HG03039 (cell line): ENCODE measurements at regions not wholly inside any gene's neighbourhood (a gene's known extent, or its start where the extent isn't known, plus 50 kb on each side); places are given as distances from the start of the nearest gene placed in this dataset.

Source experiments
- ATAC-seq: cut with Tn5 transposase; IDR thresholded peaks from one replicate; pipeline ENCODE4 v1.9.1; 2021; ENCODE audit warnings: mild to moderate bottlenecking, moderate library complexity; ENCODE audit not compliant: unreplicated experiment

DNA sequence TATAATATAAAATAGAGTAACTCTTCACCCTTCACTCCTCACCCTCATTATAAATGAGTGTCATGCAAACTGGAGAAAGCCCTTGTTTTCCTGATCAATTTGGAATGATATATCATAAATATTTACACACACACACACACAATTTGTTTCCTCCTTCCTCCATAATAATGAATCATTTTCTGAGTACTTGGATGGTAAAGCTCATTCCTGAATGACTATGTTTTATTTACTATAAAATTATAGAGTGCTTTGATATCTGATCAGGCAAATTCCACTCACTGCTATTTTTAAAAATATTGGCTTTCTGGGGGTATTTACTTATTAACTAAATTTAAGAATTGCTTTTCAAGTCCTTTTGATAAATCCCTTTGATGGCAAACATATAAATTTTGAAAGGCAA is 1125.5 kb upstream of the CNTNAP5 start:
- ATAC-seq = no peak

GRCh38 chr2:122905431-122905830 is 1119.7 kb upstream of the CNTNAP5 start:
- ATAC-seq = no peak

DNA sequence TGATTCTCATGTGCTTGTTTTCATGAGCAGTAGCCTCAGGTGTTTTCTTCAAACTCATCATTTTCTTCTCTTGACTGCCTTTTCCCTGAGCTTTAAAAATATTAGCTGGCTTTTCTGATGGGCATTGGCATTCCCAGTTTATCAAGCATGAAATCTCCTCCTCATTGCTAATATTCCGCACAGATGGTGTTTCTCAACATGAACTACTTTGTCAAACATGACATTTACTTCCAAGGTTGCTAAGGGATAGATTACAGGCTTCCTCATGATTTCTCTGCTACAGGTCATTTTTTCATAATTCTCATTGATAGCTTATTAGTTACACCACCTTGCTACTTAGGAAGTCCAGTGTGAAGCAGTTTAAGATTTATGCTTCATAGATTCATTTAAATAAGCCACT is 1116.9 kb upstream of the CNTNAP5 start:
- ATAC-seq = no peak

- no peak for ATAC-seq
Measured at GRCh38 chr2:122927197-122927596, 1097.9 kb upstream of the CNTNAP5 start.

- no peak for ATAC-seq
Measured at GRCh38 chr2:122927710-122928557, 1097.2 kb upstream of the CNTNAP5 start.

GRCh38 chr2:122929347-122929746 is 1095.7 kb upstream of the CNTNAP5 start:
- no peak for ATAC-seq

- ATAC-seq = no peak
Measured at GRCh38 chr2:122935506-122935905, 1089.6 kb upstream of the CNTNAP5 start.

DNA sequence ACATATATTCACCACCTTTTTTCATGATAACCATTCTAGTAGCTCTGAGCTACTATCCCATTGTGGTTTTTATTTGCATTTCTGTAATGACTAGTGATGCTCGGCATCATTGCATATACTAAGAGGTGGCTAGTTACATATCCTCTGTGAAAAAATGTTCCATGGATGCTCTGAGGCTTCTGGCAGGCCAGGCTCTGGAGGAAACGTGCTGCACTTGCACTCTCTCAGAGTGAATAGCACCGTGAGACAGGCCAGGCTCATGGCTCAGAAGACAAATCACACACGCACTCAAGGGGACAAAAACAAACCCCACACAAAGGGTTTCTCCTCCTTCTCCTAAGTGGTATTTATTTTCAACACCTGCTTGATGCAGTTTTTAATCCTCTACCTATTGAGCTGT is 1085.3 kb upstream of the CNTNAP5 start:
- ATAC-seq = no peak

- ATAC-seq = no peak
Measured at GRCh38 chr2:122949523-122949922, 1075.6 kb upstream of the CNTNAP5 start.

GRCh38 chr2:122955776-122956175 is 1069.3 kb upstream of the CNTNAP5 start:
- ATAC-seq = no peak

DNA sequence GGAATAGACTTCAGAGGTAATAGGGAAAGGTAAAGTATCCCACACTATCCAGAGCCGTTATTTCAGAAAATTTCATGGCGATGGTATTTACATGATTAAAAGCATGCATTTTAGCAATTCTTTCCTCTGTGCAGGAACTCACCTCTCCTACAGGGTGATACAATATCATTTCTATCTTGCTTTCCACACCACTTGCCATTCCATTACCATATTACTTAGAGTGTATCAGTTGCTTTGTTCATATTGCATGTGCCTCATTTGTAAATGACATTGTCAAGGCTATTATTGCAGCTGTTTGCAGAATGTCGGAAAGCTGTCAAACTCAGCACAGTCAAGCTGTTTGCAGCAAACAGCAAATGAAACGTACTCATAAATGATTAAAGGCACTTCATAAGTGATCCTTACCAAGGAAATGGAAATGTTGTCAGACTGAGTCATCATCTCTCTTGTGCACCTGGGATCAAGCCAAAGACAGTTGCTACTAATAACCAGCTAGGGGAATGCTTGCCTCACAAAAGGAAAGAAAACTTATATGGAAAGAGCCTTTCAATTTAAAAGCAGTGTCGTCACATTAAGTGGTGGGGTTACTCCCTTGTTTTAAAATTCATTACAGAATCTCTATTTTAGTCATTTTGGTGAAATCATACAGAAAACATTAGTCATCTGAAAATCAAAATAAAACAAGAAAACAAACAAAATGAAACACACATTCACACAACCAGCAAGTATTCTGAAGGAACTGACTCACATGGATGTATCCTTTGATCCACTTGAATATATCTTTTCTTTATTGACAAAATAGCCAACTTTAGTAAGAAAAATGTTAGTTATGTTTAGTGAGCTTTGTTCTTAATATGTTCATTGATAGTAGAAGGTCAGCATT is 1064.1 kb upstream of the CNTNAP5 start:
- ATAC-seq = no peak

- ATAC-seq = no peak
Measured at GRCh38 chr2:122966461-122966860, 1058.6 kb upstream of the CNTNAP5 start.

- no peak for ATAC-seq
Measured at GRCh38 chr2:122977580-122977979, 1047.5 kb upstream of the CNTNAP5 start.

GRCh38 chr2:122980671-122981070 is 1044.4 kb upstream of the CNTNAP5 start:
- ATAC-seq = no peak

DNA sequence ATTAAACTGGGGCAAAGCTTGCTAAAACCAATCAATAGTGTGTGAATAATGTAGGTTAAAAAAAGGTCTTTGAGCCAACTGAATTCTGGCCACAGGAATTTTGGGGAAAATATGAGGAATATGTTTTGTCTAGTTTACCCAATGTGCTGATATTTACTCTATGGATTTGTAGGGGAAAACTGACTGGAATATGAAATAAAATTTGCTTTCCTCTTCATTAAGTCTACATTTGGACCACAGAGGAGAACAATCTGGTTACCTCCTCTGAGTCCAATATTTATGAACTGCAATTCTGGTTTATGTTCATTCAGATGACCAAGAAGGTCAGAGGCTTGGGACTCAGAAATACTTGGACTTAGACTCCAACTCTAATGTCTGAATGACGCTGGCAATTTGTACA is 1042.2 kb upstream of the CNTNAP5 start:
- ATAC-seq = no peak

DNA sequence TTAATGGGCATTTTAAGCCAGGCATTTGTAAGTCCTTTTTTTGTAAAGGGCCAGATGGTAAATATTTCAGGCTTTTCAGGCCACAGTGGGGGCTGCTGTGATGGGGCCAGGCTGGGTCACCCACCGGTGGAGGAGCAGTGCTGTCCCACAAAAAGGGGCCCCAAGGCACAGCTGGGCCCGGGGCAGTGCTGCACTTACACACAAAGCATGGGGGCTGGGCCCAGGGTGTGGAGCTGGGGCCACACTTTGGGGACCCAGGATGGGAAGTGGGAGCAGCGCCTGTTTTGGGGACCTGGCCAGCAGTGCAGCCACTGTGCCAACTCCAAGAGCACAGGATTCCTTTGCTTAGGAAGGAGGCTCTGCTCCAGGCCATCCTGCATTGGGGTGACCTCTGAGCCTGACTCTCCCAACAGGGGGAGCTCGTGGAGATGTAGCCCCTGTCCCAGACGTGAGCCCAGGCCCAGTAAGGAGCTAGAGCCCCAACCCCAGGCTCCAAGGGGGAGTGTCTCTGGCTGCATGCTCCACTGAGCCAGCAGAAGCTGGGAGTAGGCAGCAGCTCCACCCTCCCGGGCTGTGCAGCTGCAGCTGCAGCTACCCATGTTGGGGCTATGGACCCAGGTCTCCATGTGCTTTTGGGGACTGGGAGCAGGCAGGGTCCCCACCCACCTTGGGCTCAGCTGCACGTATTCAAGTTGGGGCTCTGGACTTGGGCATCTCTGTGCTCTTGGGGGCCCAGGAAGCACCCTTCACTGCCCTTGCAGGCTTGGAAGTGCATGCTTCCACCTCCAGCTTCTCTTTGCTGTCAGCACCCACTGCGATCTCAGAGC is 1036.5 kb upstream of the CNTNAP5 start:
- ATAC-seq = no peak

DNA sequence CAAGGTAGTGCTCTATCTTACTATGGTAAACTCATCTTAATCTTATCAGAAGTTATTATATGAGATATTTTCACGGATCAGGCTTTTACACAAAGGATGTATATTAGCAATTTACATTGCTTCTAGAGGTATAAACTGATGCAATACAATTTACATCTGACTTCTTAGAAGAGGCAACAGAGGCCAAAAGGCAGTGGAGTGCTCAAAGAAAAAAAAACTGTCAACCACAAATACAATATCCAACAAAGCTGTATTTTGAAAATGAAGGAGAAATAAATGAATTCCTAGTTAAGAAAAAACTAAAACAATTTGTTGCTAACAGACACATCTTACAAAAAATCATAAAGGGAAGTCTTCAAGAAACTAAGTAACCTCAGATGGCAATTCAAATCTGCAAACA is 1031.5 kb upstream of the CNTNAP5 start:
- no peak for ATAC-seq

DNA sequence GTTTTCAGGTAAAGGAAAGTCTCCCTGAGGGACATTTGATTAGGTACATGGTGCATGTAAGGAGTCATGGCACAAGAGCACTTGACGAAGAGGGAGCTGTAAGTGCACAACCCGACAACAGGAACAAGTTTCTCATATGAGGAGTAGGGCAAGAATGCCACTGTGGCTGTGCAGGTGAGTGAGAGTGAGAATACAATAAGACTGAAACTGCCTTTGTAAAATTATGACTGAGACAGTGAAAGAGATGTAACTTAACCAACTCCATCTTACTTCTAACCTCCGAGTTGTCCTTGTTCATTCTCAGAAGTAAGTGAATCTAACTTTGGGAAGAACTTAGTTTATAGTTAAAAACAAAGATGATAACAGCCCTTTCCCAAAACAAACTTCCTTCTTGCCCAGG is 1025.8 kb upstream of the CNTNAP5 start:
- peak; percentile 68 for ATAC-seq

- no peak for ATAC-seq
Measured at GRCh38 chr2:122999821-123000220, 1025.3 kb upstream of the CNTNAP5 start.

- ATAC-seq = no peak
Measured at GRCh38 chr2:123002660-123003248, 1022.3 kb upstream of the CNTNAP5 start.

GRCh38 chr2:123015186-123015585 is 1009.9 kb upstream of the CNTNAP5 start:
- no peak for ATAC-seq
